Motor neuron (in vitro differentiated cells): ENCODE measurements at regions not wholly inside any gene's neighbourhood (a gene's known extent, or its start where the extent isn't known, plus 50 kb on each side); places are given as distances from the start of the nearest gene placed in this dataset.

ENCODE experiments used
- ATAC-seq, 8 experiments: fragments of 200-7000 bp; cut with Tn5 transposase; replicated peaks in 6 of 8; 2 replicates each; pipeline ENCODE4 v1.8.0; 2021; ENCODE audit warnings: mild to moderate bottlenecking in 8 of 8, moderate library complexity in 8 of 8
- H3K27ac ChIP-seq, 2 donors: fragments of 250-450 bp; sonication (Bioruptor Pico); 2 replicates each; pipeline ENCODE4 v1.9.0; 2021; ENCODE audit warnings: antibody characterized with exemption in 2 of 2, mild to moderate bottlenecking in 2 of 2, moderate library complexity in 1 of 2
- H3K4me1 ChIP-seq, 2 donors: fragments of 250-450 bp; sonication (Bioruptor Pico); replicated peaks in 1 of 2; 2 replicates each; pipeline ENCODE4 v1.6.1; 2021; ENCODE audit warnings: antibody characterized with exemption in 2 of 2, mild to moderate bottlenecking in 2 of 2, moderate library complexity in 1 of 2
- H3K4me3 ChIP-seq, 5 donors: fragments of 250-450 bp; sonication (Bioruptor Pico); 2 replicates each; pipeline ENCODE4 v1.9.0; 2021; ENCODE audit warnings: antibody characterized with exemption in 5 of 5, mild to moderate bottlenecking in 5 of 5, moderate library complexity in 4 of 5
- WGBS, 10 experiments: fragments of 450-650 bp; shearing (Covaris generic); methylation state at CpG; one replicate each; pipeline ENCODE4 v1.0.0; 2022; 5-methylcytosine and 5-hydroxymethylcytosine counted together
- in situ Hi-C, 9 experiments: fragments of 400-800 bp; cut with MboI; loops; one replicate each; pipeline ENCODE4 v1.15.0; 2021; ENCODE audit warnings: low sequenced_read_pairs in 9 of 9, low pct_unique_long_range_greater_than_20kb in 2 of 9; ENCODE audit not compliant: unreplicated experiment in 9 of 9

GRCh38 chr10:128766915-128767314 lies 640.7 kb upstream of the MKI67 start:
- in situ Hi-C loops = no loop called here
- Histone ChIP-seq H3K4me1 (peaks cover 3 to 7% of the 10 kb centered on the region in 2 donors), H3K4me3 (no peak overlapping the region), H3K27ac (no peak overlapping the region)
- no peak for ATAC-seq
- 0 to 83% (median 42%) methylated on average over 1 of the region's 2 CpGs; no CpG with 5 or more reads in 4 of the 10 experiments for WGBS, 10 experiments

- WGBS, 10 experiments = 11 to 100% (median 100%) methylated on average over 1 of the region's 1 CpG; no CpG with 5 or more reads in 3 of the 10 experiments
- Histone ChIP-seq H3K27ac (no peak overlapping the region), H3K4me1 (peaks cover 9 to 33% of the 10 kb centered on the region in 2 donors), H3K4me3 (no peak overlapping the region)
- in situ Hi-C loops = no loop called here
- no peak for ATAC-seq
Measured at GRCh38 chr10:128774979-128775378, 648.8 kb upstream of the MKI67 start.

GRCh38 chr10:128775743-128776142 lies 649.5 kb upstream of the MKI67 start:
- peaks cover 9 to 39% of the 10 kb centered on the region in 2 donors for H3K4me1 ChIP-seq
- in situ Hi-C loops = no loop called here
- H3K27ac ChIP-seq = no peak overlapping the region
- H3K4me3 ChIP-seq = no peak overlapping the region
- ATAC-seq = peak in 3 of 8 experiments; percentile 32 to 42 (median 33)
- 40 to 94% (median 65%) methylated on average over 2 to 9 of the region's 10 CpGs; no CpG with 5 or more reads in 2 of the 10 experiments for WGBS, 10 experiments

- peak overlapping the region in 1 of 2 donors; percentile 44 for H3K27ac ChIP-seq
- 0 to 75% (median 40%) methylated on average over 1 to 9 of the region's 9 CpGs for WGBS, 10 experiments
Measured at GRCh38 chr10:128776673-128777252, 650.5 kb upstream of the MKI67 start.

GRCh38 chr10:128777342-128777741 lies 651.1 kb upstream of the MKI67 start:
- Histone ChIP-seq H3K4me3 (no peak overlapping the region), H3K27ac (peak overlapping the region in 1 of 2 donors; percentile 44), H3K4me1 (peaks cover 9 to 45% of the 10 kb centered on the region in 2 donors)
- 6 to 93% (median 79%) methylated on average over 1 to 2 of the region's 2 CpGs; no CpG with 5 or more reads in 2 of the 10 experiments for WGBS, 10 experiments
- in situ Hi-C loops = no loop called here
- peak in 5 of 8 experiments; percentile 63 to 80 (median 70) for ATAC-seq

More at GRCh38 chr10:128776673-128777252, 650.5 kb upstream of the MKI67 start:
- Histone ChIP-seq H3K4me3 (no peak overlapping the region), H3K4me1 (peaks cover 9 to 45% of the 10 kb centered on the region in 2 donors)
- peak in 5 of 8 experiments; percentile 50 to 76 (median 67) for ATAC-seq
- in situ Hi-C loops = no loop called here

GRCh38 chr10:128779416-128779815 lies 653.2 kb upstream of the MKI67 start:
- H3K4me1 ChIP-seq = peaks cover 9 to 45% of the 10 kb centered on the region in 2 donors
- no peak for ATAC-seq
- no peak overlapping the region for H3K27ac ChIP-seq
- WGBS, 10 experiments = 27 to 97% (median 88%) methylated on average over 3 to 12 of the region's 15 CpGs; no CpG with 5 or more reads in 3 of the 10 experiments
- in situ Hi-C loops = no loop called here
- H3K4me3 ChIP-seq = no peak overlapping the region

GRCh38 chr10:128780156-128780761 lies 654.0 kb upstream of the MKI67 start:
- in situ Hi-C loops = no loop called here
- H3K4me1 ChIP-seq = peaks cover 5 to 40% of the 10 kb centered on the region in 2 donors
- H3K27ac ChIP-seq = no peak overlapping the region
- peak in 1 of 8 experiments; percentile 57 for ATAC-seq
- WGBS, 10 experiments = 20 to 100% (median 92%) methylated on average over 1 to 9 of the region's 9 CpGs; no CpG with 5 or more reads in 1 of the 10 experiments
- H3K4me3 ChIP-seq = no peak overlapping the region

- ATAC-seq = no peak
- Histone ChIP-seq H3K4me3 (no peak overlapping the region), H3K4me1 (peaks cover 0 to 27% of the 10 kb centered on the region in 2 donors), H3K27ac (no peak overlapping the region)
- in situ Hi-C loops = no loop called here
- WGBS, 10 experiments = 100% methylated on average over 2 of the region's 3 CpGs; no CpG with 5 or more reads in 9 of the 10 experiments
Measured at GRCh38 chr10:128781637-128782036, 655.4 kb upstream of the MKI67 start.

- in situ Hi-C loops = no loop called here
- peaks cover 0 to 15% of the 10 kb centered on the region in 2 donors for H3K4me1 ChIP-seq
- no peak for ATAC-seq
- no peak overlapping the region for H3K4me3 ChIP-seq
- no peak overlapping the region for H3K27ac ChIP-seq
- 6 to 100% (median 71%) methylated on average over 1 to 2 of the region's 2 CpGs; no CpG with 5 or more reads in 1 of the 10 experiments for WGBS, 10 experiments
Measured at GRCh38 chr10:128784444-128784843, 658.2 kb upstream of the MKI67 start.

GRCh38 chr10:128792426-128793140 lies 666.4 kb upstream of the MKI67 start:
- Histone ChIP-seq H3K27ac (no peak overlapping the region), H3K4me3 (no peak overlapping the region), H3K4me1 (no peaks in the 10 kb centered on the region)
- no peak for ATAC-seq
- 0 to 87% (median 67%) methylated on average over 1 to 4 of the region's 9 CpGs; no CpG with 5 or more reads in 1 of the 10 experiments for WGBS, 10 experiments
- in situ Hi-C loops = no loop called here

- WGBS, 10 experiments = 10 to 95% (median 76%) methylated on average over 1 to 9 of the region's 10 CpGs; no CpG with 5 or more reads in 1 of the 10 experiments
- H3K27ac ChIP-seq = no peak overlapping the region
- no peak overlapping the region for H3K4me3 ChIP-seq
- in situ Hi-C loops = no loop called here
- H3K4me1 ChIP-seq = no peaks in the 10 kb centered on the region
- peak in 1 of 8 experiments; percentile 71 for ATAC-seq
Measured at GRCh38 chr10:128793726-128794655, 667.8 kb upstream of the MKI67 start.

- in situ Hi-C loops = no loop called here
- Histone ChIP-seq H3K27ac (no peak overlapping the region), H3K4me1 (no peaks in the 10 kb centered on the region), H3K4me3 (no peak overlapping the region)
- ATAC-seq = peak in 1 of 8 experiments; percentile 92
- 0 to 100% (median 73%) methylated on average over 1 to 3 of the region's 3 CpGs; no CpG with 5 or more reads in 2 of the 10 experiments for WGBS, 10 experiments
Measured at GRCh38 chr10:128796396-128796912, 670.2 kb upstream of the MKI67 start.
